Left lung (tissue), 4 donors: ENCODE measurements at regions not wholly inside any gene's neighbourhood (a gene's known extent, or its start where the extent isn't known, plus 50 kb on each side); places are given as distances from the start of the nearest gene placed in this dataset.

Experiments
- ATAC-seq: fragments of 200-7000 bp; cut with Tn5 transposase; one replicate; pipeline ENCODE4 v1.9.1; 2020; ENCODE audit warnings: moderate library complexity
- DNase-seq, 4 donors: peaks; one replicate each; pipeline ENCODE4 v3.0.0-alpha.2; 2013 to 2020
- H3K27ac ChIP-seq, 2 donors: fragments of 200-600 bp; sonication (generic) in 1 of 2; one replicate each; pipeline versions ENCODE4 v1.5.0 to v1.8.0; 2020 to 2021
- H3K27me3 ChIP-seq, 2 donors: fragments of 200-600 bp; sonication (generic) in 1 of 2; one replicate each; pipeline versions ENCODE4 v1.5.0 to v1.8.0; 2020 to 2021
- H3K36me3 ChIP-seq, 2 donors: fragments of 200-600 bp; sonication (generic) in 1 of 2; one replicate each; pipeline versions ENCODE4 v1.5.0 to v1.8.0; 2020 to 2021
- H3K4me1 ChIP-seq, 2 donors: fragments of 200-600 bp; one replicate each; pipeline ENCODE4 v1.8.0; 2021
- H3K4me3 ChIP-seq, 2 donors: fragments of 200-600 bp; sonication (generic) in 1 of 2; one replicate each; pipeline versions ENCODE4 v1.5.0 to v1.8.0; 2020 to 2021; ENCODE audit warnings: mild to moderate bottlenecking in 1 of 2
- H3K9me3 ChIP-seq, 2 donors: fragments of 200-600 bp; sonication (generic) in 1 of 2; one replicate each; pipeline versions ENCODE4 v1.5.0 to v1.8.0; 2020 to 2021
- CTCF ChIP-seq, 2 donors: fragments of 200-600 bp; sonication (generic) in 1 of 2; IDR thresholded peaks; one replicate each; pipeline versions ENCODE4 v1.5.0 to v1.8.0; 2021; ENCODE audit warnings: antibody characterized with exemption in 2 of 2
- intact Hi-C, 2 donors: fragments of 100-400 bp; cut with DNase I; formaldehyde crosslinking; loops; one replicate each; pipeline versions ENCODE4 v1.11.2 to v1.14.2; 2022
- donor health status: DM: no; HTN: yes; CAD: no.
- donor health status: DM: no; HTN: no; CAD: no.

GRCh38 chr5:42894057-42894456, 82.4 kb upstream of the SELENOP start:
- intact Hi-C loops, result no loop called here
- Histone ChIP-seq H3K27ac (no peak overlapping the region), H3K4me3 (no peak overlapping the region), H3K27me3 (no peaks in the 10 kb centered on the region), H3K36me3 (no peaks in the 10 kb centered on the region), H3K9me3 (no peaks in the 10 kb centered on the region), H3K4me1 (no peaks in the 10 kb centered on the region)
- DNase-seq, result no peak
- ATAC-seq, result no peak
- TF ChIP-seq CTCF (IDR thresholded peaks at IDR 0.05), result no peak

DNA sequence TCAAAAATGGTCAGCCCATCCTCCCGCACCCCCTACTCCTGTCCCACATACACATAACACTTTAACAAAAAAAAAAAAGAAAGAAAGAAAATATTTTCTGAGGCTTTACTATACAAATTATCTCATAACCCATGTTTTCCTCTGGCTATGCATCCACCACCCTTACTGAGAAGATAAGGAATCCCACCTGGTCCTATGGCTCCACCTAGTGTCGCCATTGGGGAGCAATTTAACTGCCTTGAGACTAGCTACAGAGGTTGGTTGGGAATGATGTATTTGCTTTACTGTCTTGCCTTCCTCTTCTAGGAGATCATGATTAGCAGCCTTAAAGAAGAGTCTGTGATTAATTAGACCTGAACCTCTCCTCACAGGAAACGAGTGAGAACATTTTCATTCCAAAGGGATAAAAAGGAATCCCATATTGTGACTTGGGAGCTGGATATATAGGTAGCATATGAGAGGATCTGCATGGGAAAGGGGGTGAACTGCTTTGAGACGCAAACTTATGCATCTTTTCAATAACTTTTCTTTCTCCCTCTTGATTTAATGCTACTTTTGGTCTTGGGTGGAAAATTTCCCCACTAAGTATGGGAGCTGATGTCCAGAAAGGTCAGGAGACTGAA, 77.7 kb upstream of the SELENOP start:
- peak; percentile 77 to 88 for TF ChIP-seq CTCF (IDR thresholded peaks at IDR 0.05)
- Histone ChIP-seq H3K9me3 (no peaks in the 10 kb centered on the region), H3K4me3 (no peak overlapping the region), H3K4me1 (no peaks in the 10 kb centered on the region), H3K27ac (no peak overlapping the region), H3K27me3 (no peaks in the 10 kb centered on the region), H3K36me3 (no peaks in the 10 kb centered on the region)
- intact Hi-C loops, result no loop called here
- DNase-seq (peak in 3 of 4 donors; percentile 71 to 88 (median 74)), ATAC-seq (peak; percentile 99)

DNA sequence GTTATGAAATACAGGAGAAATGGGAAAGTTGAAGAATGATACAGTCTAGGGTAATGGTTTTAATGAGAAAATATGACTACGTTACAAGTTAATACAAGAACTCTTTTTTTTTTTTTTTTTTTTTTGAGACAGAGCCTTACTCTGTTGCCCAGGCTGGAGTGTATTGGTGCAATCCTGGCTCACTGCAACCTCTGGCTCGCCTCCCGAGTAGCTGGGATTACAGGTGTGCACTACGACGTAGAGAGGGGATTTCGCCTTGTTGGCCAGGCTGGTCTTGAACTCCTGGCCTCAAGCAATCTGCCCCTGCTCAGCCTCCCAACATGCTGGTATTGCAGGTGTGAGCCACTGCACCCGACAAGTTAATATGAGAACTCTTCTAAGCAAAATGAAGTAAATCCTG, 77.1 kb upstream of the SELENOP start:
- H3K36me3 ChIP-seq, result no peaks in the 10 kb centered on the region
- no peak overlapping the region for H3K4me3 ChIP-seq
- no peaks in the 10 kb centered on the region for H3K27me3 ChIP-seq
- ATAC-seq (no peak), DNase-seq (no peak)
- no peaks in the 10 kb centered on the region for H3K4me1 ChIP-seq
- no peaks in the 10 kb centered on the region for H3K9me3 ChIP-seq
- intact Hi-C loops, result no loop called here
- no peak for TF ChIP-seq CTCF (IDR thresholded peaks at IDR 0.05)
- H3K27ac ChIP-seq, result no peak overlapping the region

DNA sequence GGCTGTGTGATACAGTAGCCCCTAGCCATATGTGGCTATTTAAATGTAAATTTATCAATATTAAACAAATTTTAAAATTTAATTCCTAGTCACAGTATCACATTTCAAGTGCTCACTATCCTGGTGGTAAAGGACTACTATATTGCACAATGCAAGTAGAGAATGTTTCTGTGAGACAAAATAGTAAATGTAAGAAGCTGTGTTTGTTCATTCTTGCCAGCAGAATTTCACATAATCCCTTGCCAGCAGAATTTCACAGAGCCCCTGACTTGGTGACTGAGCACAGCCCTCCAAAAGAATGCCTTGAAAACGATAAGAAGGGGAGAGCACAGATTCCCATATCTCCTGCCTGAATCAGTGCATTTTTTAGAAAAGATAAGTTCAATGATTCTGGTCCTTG, 75.9 kb upstream of the SELENOP start:
- Histone ChIP-seq H3K4me1 (no peaks in the 10 kb centered on the region), H3K27me3 (no peaks in the 10 kb centered on the region), H3K36me3 (no peaks in the 10 kb centered on the region), H3K4me3 (no peak overlapping the region), H3K27ac (no peak overlapping the region), H3K9me3 (no peaks in the 10 kb centered on the region)
- ATAC-seq (no peak), DNase-seq (peak in 1 of 4 donors; percentile 58)
- no peak for TF ChIP-seq CTCF (IDR thresholded peaks at IDR 0.05)
- intact Hi-C loops, result no loop called here

GRCh38 chr5:42887097-42887496, 75.4 kb upstream of the SELENOP start:
- Histone ChIP-seq H3K36me3 (no peaks in the 10 kb centered on the region), H3K9me3 (no peaks in the 10 kb centered on the region), H3K4me1 (no peaks in the 10 kb centered on the region), H3K27ac (no peak overlapping the region), H3K27me3 (no peaks in the 10 kb centered on the region), H3K4me3 (no peak overlapping the region)
- ATAC-seq, result peak; percentile 19
- DNase-seq, result peak in 1 of 4 donors; percentile 42
- intact Hi-C loops, result no loop called here
- no peak for TF ChIP-seq CTCF (IDR thresholded peaks at IDR 0.05)
